HCT116 (cell line): ENCODE measurements at regions not wholly inside any gene's neighbourhood (a gene's known extent, or its start where the extent isn't known, plus 50 kb on each side); places are given as distances from the start of the nearest gene placed in this dataset.

Experiments
- POLR2A ChIP-seq: IDR thresholded peaks from 2 replicates; pipeline ENCODE4 v1.7.0; 2011; ENCODE audit warnings: borderline replicate concordance; ENCODE audit not compliant: insufficient read depth, insufficient read length; ENCODE audit errors: extremely low read depth
- POLR2AphosphoS5 ChIP-seq: IDR thresholded peaks from 2 replicates; pipeline ENCODE4 v1.6.1; 2011; ENCODE audit warnings: mild to moderate bottlenecking, low read depth, low read length, moderate library complexity

DNA sequence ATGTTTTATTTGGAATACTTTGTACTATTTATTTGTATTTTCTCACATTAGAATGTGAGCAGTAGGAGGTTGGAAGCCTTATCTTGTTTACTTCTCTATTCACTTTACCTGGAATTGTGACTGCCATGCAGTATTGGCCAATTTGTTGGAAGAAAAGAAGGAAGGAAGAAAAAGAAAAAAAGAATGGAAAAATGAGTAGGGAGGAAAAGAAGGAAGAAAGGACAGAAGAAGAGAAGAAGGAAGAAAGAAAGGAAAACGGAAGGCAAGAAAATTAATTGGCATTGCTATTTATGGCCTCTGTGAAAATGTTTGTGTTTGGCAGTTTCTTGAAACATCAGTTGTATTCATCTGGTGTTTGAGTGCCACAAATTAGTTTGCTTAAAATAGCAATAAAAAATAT, 575.2 kb upstream of the ZNF608 start:
- TF ChIP-seq POLR2AphosphoS5 (no peak), POLR2A (no peak)
